Peyer's patch (tissue), 4 donors: ENCODE measurements at regions not wholly inside any gene's neighbourhood (a gene's known extent, or its start where the extent isn't known, plus 50 kb on each side); places are given as distances from the start of the nearest gene placed in this dataset.

ENCODE experiments used
- DNase-seq, 3 donors: peaks; one replicate each; pipeline ENCODE4 v3.0.0-alpha.2; 2017 to 2019
- H3K27ac ChIP-seq, 4 donors: fragments of 200-600 bp; sonication (generic); one replicate each; pipeline ENCODE4 v1.5.1; 2016 to 2019
- H3K27me3 ChIP-seq, 2 donors: fragments of 200-600 bp; sonication (generic); one replicate each; pipeline ENCODE4 v1.5.1; 2019
- H3K36me3 ChIP-seq, 3 donors: fragments of 200-600 bp; sonication (generic); one replicate each; pipeline ENCODE4 v1.5.1; 2016 to 2019
- H3K4me1 ChIP-seq, 4 donors: fragments of 200-600 bp; sonication (generic); one replicate each; pipeline ENCODE4 v1.5.1; 2016 to 2019
- H3K4me3 ChIP-seq, 4 donors: fragments of 200-600 bp; sonication (generic); 1 replicate in 3 of 4; 2 replicates in 1 of 4; pipeline ENCODE4 v1.5.1; 2016 to 2019; ENCODE audit warnings: mild to moderate bottlenecking in 1 of 4
- H3K9me3 ChIP-seq, 4 donors: fragments of 200-600 bp; sonication (generic); one replicate each; pipeline ENCODE4 v1.5.1; 2016 to 2019; ENCODE audit warnings: mild to moderate bottlenecking in 1 of 4
- POLR2A ChIP-seq, 2 donors: fragments of 450-650 bp; IDR thresholded peaks; one replicate each; pipeline ENCODE4 v1.5.1; 2017; ENCODE audit warnings: antibody characterized with exemption in 2 of 2, mild to moderate bottlenecking in 2 of 2, moderate library complexity in 2 of 2
- TF ChIP-seq, protein P1 (sequence below), 6 experiments: fragments of 450-650 bp in 4 of 6; fragments of 200-600 bp in 2 of 6; sonication (generic) in 1 of 6; IDR thresholded peaks; one replicate each; pipeline ENCODE4 v1.5.1; 2017 to 2019; ENCODE audit warnings: antibody characterized with exemption in 6 of 6, mild to moderate bottlenecking in 3 of 6, moderate library complexity in 1 of 6

DNA sequence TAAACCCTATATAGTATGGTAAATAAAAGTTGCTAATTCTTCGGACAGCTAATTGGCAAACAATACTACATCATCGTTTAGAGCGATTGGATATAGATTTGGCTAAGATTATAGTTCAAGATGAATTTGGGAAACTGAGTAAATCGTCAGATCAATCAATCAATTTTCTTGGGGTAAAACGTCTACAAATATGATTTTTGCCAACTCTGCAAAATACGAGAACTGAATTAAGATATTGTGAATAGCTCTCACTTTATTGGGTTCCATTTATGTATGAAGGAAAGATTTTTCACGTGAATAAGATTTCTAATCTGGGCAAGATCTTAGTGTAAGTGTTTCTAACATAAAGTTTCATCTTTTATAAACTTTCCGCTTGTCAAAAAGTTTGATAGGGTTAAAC lies 132.9 kb upstream of the AGR3 start:
- DNase-seq, result no peak
- Histone ChIP-seq H3K4me1 (peaks cover 0 to 5% (median 0%) of the 10 kb centered on the region in 4 donors), H3K27ac (no peak overlapping the region), H3K4me3 (no peak overlapping the region), H3K36me3 (no peaks in the 10 kb centered on the region), H3K9me3 (no peaks in the 10 kb centered on the region), H3K27me3 (no peaks in the 10 kb centered on the region)
- TF ChIP-seq POLR2A (IDR thresholded peaks at IDR 0.05), result no peak
- TF ChIP-seq, protein P1, sequence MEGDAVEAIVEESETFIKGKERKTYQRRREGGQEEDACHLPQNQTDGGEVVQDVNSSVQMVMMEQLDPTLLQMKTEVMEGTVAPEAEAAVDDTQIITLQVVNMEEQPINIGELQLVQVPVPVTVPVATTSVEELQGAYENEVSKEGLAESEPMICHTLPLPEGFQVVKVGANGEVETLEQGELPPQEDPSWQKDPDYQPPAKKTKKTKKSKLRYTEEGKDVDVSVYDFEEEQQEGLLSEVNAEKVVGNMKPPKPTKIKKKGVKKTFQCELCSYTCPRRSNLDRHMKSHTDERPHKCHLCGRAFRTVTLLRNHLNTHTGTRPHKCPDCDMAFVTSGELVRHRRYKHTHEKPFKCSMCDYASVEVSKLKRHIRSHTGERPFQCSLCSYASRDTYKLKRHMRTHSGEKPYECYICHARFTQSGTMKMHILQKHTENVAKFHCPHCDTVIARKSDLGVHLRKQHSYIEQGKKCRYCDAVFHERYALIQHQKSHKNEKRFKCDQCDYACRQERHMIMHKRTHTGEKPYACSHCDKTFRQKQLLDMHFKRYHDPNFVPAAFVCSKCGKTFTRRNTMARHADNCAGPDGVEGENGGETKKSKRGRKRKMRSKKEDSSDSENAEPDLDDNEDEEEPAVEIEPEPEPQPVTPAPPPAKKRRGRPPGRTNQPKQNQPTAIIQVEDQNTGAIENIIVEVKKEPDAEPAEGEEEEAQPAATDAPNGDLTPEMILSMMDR (IDR thresholded peaks at IDR 0.05), result no peak

DNA sequence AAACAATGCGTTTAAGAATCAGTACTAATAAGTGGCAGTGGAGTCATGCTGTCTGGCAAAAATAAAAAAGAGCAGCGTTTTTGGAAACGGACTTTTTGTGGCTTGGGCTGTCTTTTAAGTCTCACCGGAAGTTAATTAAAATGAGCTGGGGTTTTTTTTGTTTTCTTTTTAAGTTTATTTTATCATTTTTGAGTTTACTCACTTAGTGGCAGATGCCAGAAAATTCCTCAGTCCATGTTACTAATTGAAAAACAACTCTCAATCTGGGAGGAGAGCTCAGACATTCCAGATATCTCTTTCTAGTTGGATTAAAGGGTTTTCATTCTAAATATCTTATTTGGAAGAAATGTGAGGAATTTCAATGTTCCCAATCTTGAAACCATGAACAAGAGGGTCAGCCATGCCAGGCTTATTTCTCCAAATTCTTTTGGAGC lies 133.8 kb upstream of the AGR3 start:
- Histone ChIP-seq H3K4me1 (peaks cover 0 to 5% (median 0%) of the 10 kb centered on the region in 4 donors), H3K9me3 (no peaks in the 10 kb centered on the region), H3K4me3 (no peak overlapping the region), H3K36me3 (no peaks in the 10 kb centered on the region), H3K27me3 (no peaks in the 10 kb centered on the region), H3K27ac (no peak overlapping the region)
- DNase-seq, result no peak
- TF ChIP-seq, protein P1 (IDR thresholded peaks at IDR 0.05), result no peak
- no peak for TF ChIP-seq POLR2A (IDR thresholded peaks at IDR 0.05)

DNA sequence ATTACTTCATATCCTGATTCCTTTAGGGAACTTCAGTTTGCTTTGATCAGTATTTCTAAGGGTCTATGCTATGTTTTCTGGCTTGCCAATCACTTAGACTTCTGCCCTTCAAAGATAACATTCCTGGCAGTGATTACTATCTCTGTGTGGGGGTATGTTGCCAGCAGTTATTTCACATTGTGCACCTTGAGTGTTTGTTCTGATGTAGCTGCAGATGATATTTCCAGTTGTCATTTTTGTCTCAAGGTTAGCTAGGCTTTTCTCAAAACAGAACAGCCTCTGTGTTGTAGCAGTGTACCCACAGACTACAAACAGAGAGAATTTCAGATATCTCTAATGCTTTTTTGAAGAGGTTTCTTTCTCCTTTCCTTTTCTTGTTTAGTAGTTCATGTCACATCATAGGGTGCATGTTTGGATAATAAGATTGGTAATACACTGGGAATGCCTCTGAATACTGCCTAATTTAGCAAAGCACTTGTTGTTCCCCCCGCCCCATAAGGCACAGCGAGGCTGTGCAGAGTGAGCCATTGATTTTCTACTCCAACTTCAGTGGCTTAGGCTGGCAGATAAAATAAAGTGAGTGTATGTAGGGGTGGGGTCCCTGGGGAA lies 134.7 kb upstream of the AGR3 start:
- no peak overlapping the region for H3K27ac ChIP-seq
- no peak for DNase-seq

DNA sequence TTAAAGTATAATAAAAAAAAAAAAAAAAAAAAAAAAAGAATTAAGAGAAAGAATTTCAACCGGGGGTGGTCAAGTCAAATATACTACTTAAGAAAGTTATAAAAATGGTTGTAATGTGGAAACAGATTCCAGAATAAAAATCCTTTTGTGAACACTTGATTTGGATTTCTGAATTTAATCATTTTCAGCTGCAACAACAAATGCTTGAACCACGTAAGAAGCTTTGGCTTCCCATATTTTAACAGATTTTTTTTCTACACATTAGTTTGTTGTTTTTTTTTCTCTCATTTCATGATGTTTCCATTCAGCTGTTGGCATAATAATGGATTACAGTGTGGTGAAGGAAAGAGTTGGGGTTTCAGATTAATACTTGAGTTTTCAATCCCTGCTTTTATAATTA lies 137.3 kb upstream of the AGR3 start:
- DNase-seq, result no peak
- TF ChIP-seq POLR2A (IDR thresholded peaks at IDR 0.05), result no peak
- TF ChIP-seq, protein P1 (IDR thresholded peaks at IDR 0.05), result no peak

More for the DNA sequence above, 134.7 kb upstream of the AGR3 start:
- TF ChIP-seq, protein P1 (IDR thresholded peaks at IDR 0.05), result no peak
- TF ChIP-seq POLR2A (IDR thresholded peaks at IDR 0.05), result no peak
- Histone ChIP-seq H3K4me3 (no peak overlapping the region), H3K36me3 (no peaks in the 10 kb centered on the region), H3K9me3 (no peaks in the 10 kb centered on the region), H3K4me1 (peaks cover 0 to 5% (median 0%) of the 10 kb centered on the region in 4 donors), H3K27me3 (no peaks in the 10 kb centered on the region)

DNA sequence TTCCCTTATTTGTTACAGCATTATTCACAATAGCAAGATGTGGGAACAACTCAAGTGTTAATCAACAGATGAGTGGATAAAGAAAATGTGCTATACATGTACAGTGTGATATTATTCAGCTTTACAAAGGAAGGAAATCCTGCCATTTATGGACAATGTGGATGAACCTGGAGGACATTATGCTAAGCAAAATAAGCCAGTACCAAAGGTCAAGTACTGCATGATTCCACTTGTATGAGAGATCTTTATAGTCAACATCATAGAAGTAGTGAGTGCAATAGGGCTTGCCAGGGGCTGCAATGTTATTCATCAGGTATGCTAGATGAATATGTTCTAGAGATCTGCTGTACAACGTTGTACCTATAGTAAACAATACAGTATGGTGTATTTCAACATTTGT lies 138.5 kb upstream of the AGR3 start:
- Histone ChIP-seq H3K36me3 (no peaks in the 10 kb centered on the region), H3K9me3 (no peaks in the 10 kb centered on the region), H3K27me3 (no peaks in the 10 kb centered on the region), H3K4me1 (peaks cover 0 to 5% (median 0%) of the 10 kb centered on the region in 4 donors), H3K4me3 (no peak overlapping the region), H3K27ac (no peak overlapping the region)
- no peak for DNase-seq
- TF ChIP-seq, protein P1 (IDR thresholded peaks at IDR 0.05), result no peak
- TF ChIP-seq POLR2A (IDR thresholded peaks at IDR 0.05), result no peak

More for the DNA sequence above, 137.3 kb upstream of the AGR3 start:
- H3K9me3 ChIP-seq, result no peaks in the 10 kb centered on the region
- H3K4me1 ChIP-seq, result peaks cover 0 to 5% (median 0%) of the 10 kb centered on the region in 4 donors
- no peak overlapping the region for H3K4me3 ChIP-seq
- H3K36me3 ChIP-seq, result no peaks in the 10 kb centered on the region
- no peaks in the 10 kb centered on the region for H3K27me3 ChIP-seq
- H3K27ac ChIP-seq, result no peak overlapping the region
